IMR-90 (cell line): ENCODE measurements at regions not wholly inside any gene's neighbourhood (a gene's known extent, or its start where the extent isn't known, plus 50 kb on each side); places are given as distances from the start of the nearest gene placed in this dataset.

Experiments used
- ATAC-seq: fragments of 200-7000 bp; cut with Tn5 transposase; 2 replicates; pipeline ENCODE4 v1.9.1; 2020; ENCODE audit warnings: low read depth, mild to moderate bottlenecking, moderate library complexity
- BruUV-seq: library from RNA; stranded (reverse); fragments of 400-500 nt; replicated peaks from 2 replicates; lab custom pipeline; 2021; lab: Mats Ljungman, UMichigan
- CTCF ChIA-PET: fragments of 300-600 bp; formaldehyde crosslinking; extraction: SDS; loops from one replicate; lab custom pipeline; 2021; ENCODE audit warnings: antibody characterized with exemption; lab: Yijun Ruan, JAX
- POLR2A ChIA-PET: fragments of 300-600 bp; sonication (Branson Sonifier 250); formaldehyde crosslinking; loops from one replicate; lab custom pipeline; 2022; ENCODE audit warnings: antibody characterized with exemption; ENCODE audit not compliant: unreplicated experiment; lab: Charles Lee
- DNase-seq: peaks from one replicate; pipeline ENCODE4 v3.0.0; 2013
- H2AFZ ChIP-seq: replicated peaks from 2 replicates; pipeline ENCODE3; 2013; ENCODE audit warnings: low read length, mild to moderate bottlenecking; ENCODE audit not compliant: poor library complexity
- H2AK5ac ChIP-seq: 2 replicates; pipeline ENCODE4 v1.6.1; 2013; ENCODE audit warnings: low read depth, low read length, inconsistent platforms
- H2AK9ac ChIP-seq: replicated peaks from 2 replicates; pipeline ENCODE3; 2013; ENCODE audit warnings: mild to moderate bottlenecking, low read depth, low read length, moderate library complexity; ENCODE audit not compliant: poor library complexity
- H2BK120ac ChIP-seq: 2 replicates; pipeline ENCODE4 v1.6.1; 2013; ENCODE audit warnings: low read depth, low read length, inconsistent platforms
- H2BK15ac ChIP-seq: 3 replicates; pipeline ENCODE4 v1.6.1; 2013; ENCODE audit warnings: low read depth, low read length, inconsistent platforms
- H2BK20ac ChIP-seq: 2 replicates; pipeline ENCODE4 v1.6.1; 2013; ENCODE audit warnings: low read depth, mild to moderate bottlenecking, inconsistent platforms, low read length, moderate library complexity
- H2BK5ac ChIP-seq: 2 replicates; pipeline ENCODE4 v1.6.1; 2013; ENCODE audit warnings: mild to moderate bottlenecking, low read depth, low read length, inconsistent platforms; ENCODE audit not compliant: poor library complexity, severe bottlenecking
- H3K14ac ChIP-seq: replicated peaks from 2 replicates; pipeline ENCODE4 v1.6.1; 2013; ENCODE audit warnings: low read depth, low read length, inconsistent platforms
- H3K18ac ChIP-seq: 2 replicates; pipeline ENCODE4 v1.6.1; 2013; ENCODE audit warnings: low read depth, low read length, control low read depth
- H3K23ac ChIP-seq: 2 replicates; pipeline ENCODE4 v1.6.1; 2013; ENCODE audit warnings: low read depth, low read length, inconsistent platforms
- H3K27ac ChIP-seq: 2 replicates; pipeline ENCODE4 v1.5.1; 2013; ENCODE audit warnings: mild to moderate bottlenecking, control low read depth, low read length; ENCODE audit not compliant: insufficient read depth
- H3K27me3 ChIP-seq: 2 replicates; pipeline ENCODE4 v1.6.1; 2013; ENCODE audit warnings: low read length; ENCODE audit not compliant: control insufficient read depth, insufficient read depth
- H3K36me3 ChIP-seq: 2 replicates; pipeline ENCODE4 v1.6.1; 2013; ENCODE audit warnings: low read length, mixed read lengths; ENCODE audit not compliant: control insufficient read depth, insufficient read depth
- H3K4ac ChIP-seq: 2 replicates; pipeline ENCODE4 v1.6.1; 2013; ENCODE audit warnings: low read depth, low read length, inconsistent platforms
- H3K4me1 ChIP-seq: 2 replicates; pipeline ENCODE4 v1.6.1; 2013; ENCODE audit warnings: low read length, mixed read lengths; ENCODE audit not compliant: control insufficient read depth, insufficient read depth
- H3K4me2 ChIP-seq: 2 replicates; pipeline ENCODE4 v1.6.1; 2013; ENCODE audit warnings: low read depth, mild to moderate bottlenecking, control low read depth, low read length, moderate library complexity
- H3K4me3 ChIP-seq: 2 replicates; pipeline ENCODE4 v1.5.1; 2013; ENCODE audit warnings: low read depth, mild to moderate bottlenecking, control low read depth, low read length, moderate library complexity; ENCODE audit not compliant: insufficient read depth
- H3K56ac ChIP-seq: 2 replicates; pipeline ENCODE4 v1.6.1; 2013; ENCODE audit warnings: low read length, inconsistent platforms; ENCODE audit not compliant: insufficient read depth; ENCODE audit errors: extremely low read depth
- H3K79me1 ChIP-seq, 2 experiments: 2 replicates each; pipeline ENCODE4 v1.6.1; 2013; ENCODE audit warnings: low read length in 2 of 2, inconsistent platforms in 1 of 2, low read depth in 1 of 2
- H3K9ac ChIP-seq: 2 replicates; pipeline ENCODE4 v1.6.1; 2013; ENCODE audit warnings: low read depth, low read length, control low read depth
- H3K9me1 ChIP-seq: 2 replicates; pipeline ENCODE4 v1.6.1; 2013; ENCODE audit warnings: low read length, inconsistent platforms; ENCODE audit not compliant: insufficient read depth
- H3K9me3 ChIP-seq: 2 replicates; pipeline ENCODE4 v1.6.1; 2013; ENCODE audit warnings: low read length; ENCODE audit not compliant: control insufficient read depth, insufficient read depth
- H4K20me1 ChIP-seq: 2 replicates; pipeline ENCODE4 v1.6.1; 2013; ENCODE audit warnings: low read length, inconsistent platforms; ENCODE audit not compliant: insufficient read depth
- H4K5ac ChIP-seq: 2 replicates; pipeline ENCODE4 v1.6.1; 2013; ENCODE audit warnings: mild to moderate bottlenecking, low read depth, low read length, control low read depth
- H4K8ac ChIP-seq, 2 experiments: 2 replicates each; pipeline ENCODE4 v1.6.1; 2013; ENCODE audit warnings: low read depth in 2 of 2, low read length in 2 of 2, control low read depth in 1 of 2, inconsistent platforms in 1 of 2
- H4K91ac ChIP-seq: 2 replicates; pipeline ENCODE4 v1.6.1; 2013; ENCODE audit warnings: low read depth, low read length, inconsistent platforms; ENCODE audit not compliant: insufficient read depth
- BHLHE40 ChIP-seq: fragments of 150-350 bp; IDR thresholded peaks from 2 replicates; pipeline ENCODE4 v1.6.1; 2016; ENCODE audit warnings: mild to moderate bottlenecking, low read depth, low read length
- CEBPB ChIP-seq: IDR thresholded peaks from 2 replicates; pipeline ENCODE4 v1.6.1; 2012; ENCODE audit warnings: low read depth, low read length, improper control_type of control experiment
- FOS ChIP-seq: fragments of 150-350 bp; IDR thresholded peaks from 2 replicates; pipeline ENCODE4 v1.6.1; 2016; ENCODE audit warnings: low read depth, low read length
- MAZ ChIP-seq: IDR thresholded peaks from 2 replicates; pipeline ENCODE4 v1.6.1; 2012; ENCODE audit warnings: low read depth, mild to moderate bottlenecking, low read length, improper control_type of control experiment, moderate library complexity, borderline replicate concordance
- NFE2L2 ChIP-seq: fragments of 150-350 bp; IDR thresholded peaks from 2 replicates; pipeline ENCODE4 v1.6.1; 2016; ENCODE audit warnings: low read depth, mild to moderate bottlenecking, low read length
- SMC3 ChIP-seq: fragments of 150-350 bp; IDR thresholded peaks from 2 replicates; pipeline ENCODE4 v1.6.1; 2016; ENCODE audit warnings: low read depth, mild to moderate bottlenecking, antibody characterized with exemption, low read length, moderate library complexity
- WGBS, 2 experiments: methylation state at CpG; one replicate each; pipeline versions ENCODE4 v1.1.5 to v1.1.7; 2013; ENCODE audit warnings: missing lambda C conversion rate in 2 of 2; ENCODE audit not compliant: insufficient read length in 1 of 2; ENCODE audit errors: extremely low coverage in 2 of 2; 5-methylcytosine and 5-hydroxymethylcytosine counted together
- dilution Hi-C: fragments of 300-500 bp; cut with HindIII; formaldehyde crosslinking; loops from one replicate; pipeline ENCODE4 v1.14.3; 2018; ENCODE audit warnings: low sequenced_read_pairs; ENCODE audit not compliant: unreplicated experiment
- in situ Hi-C: fragments of 300-500 bp; cut with MboI; formaldehyde crosslinking; loops from 3 replicates; pipeline ENCODE4 v1.14.3; 2019; ENCODE audit warnings: low sequenced_read_pairs, inconsistent platforms, mixed read lengths
- intact Hi-C: fragments of 100-400 bp; cut with micrococcal nuclease; formaldehyde crosslinking; loops from 2 replicates; pipeline ENCODE4 v1.10.0; 2022
- TF ChIP-seq, protein P1 (sequence below): conservative IDR thresholded peaks from 2 replicates; pipeline ENCODE4 v1.5.1; 2012; ENCODE audit warnings: mild to moderate bottlenecking, low read depth, low read length, improper control_type of control experiment

DNA sequence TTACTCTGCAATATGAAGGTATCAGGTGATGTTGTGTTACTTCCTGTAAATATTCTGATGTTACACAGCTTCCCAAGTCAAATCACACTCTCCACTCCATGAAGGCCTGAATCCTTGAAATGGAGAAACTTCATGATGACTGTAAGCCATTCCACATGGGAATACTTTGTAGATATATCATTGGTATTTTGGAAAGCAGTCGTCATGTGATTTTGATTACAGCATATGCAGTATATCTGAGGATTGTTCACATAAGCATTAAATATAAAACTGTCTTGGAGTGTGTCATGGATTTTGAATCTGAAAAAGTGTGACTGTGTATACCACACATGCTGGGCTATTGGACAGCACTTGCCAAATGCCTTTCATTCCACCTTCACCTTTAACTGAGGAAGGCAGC is 118.3 kb upstream of the EXOC2 start:
- no peak overlapping the region for H3K14ac ChIP-seq
- H3K56ac ChIP-seq: no peak overlapping the region
- H4K91ac ChIP-seq: no peak overlapping the region
- POLR2A ChIA-PET: no interaction called here
- H4K20me1 ChIP-seq: no peaks in the 10 kb centered on the region
- H2AK9ac ChIP-seq: no peak overlapping the region
- no peak overlapping the region for H4K5ac ChIP-seq
- H3K4me1 ChIP-seq: no peaks in the 10 kb centered on the region
- no peak overlapping the region for H3K23ac ChIP-seq
- H2BK20ac ChIP-seq: no peak overlapping the region
- TF ChIP-seq BHLHE40 (no peak), MAZ (no peak), FOS (no peak), CEBPB (no peak), NFE2L2 (no peak), SMC3 (no peak)
- TF ChIP-seq, protein P1, sequence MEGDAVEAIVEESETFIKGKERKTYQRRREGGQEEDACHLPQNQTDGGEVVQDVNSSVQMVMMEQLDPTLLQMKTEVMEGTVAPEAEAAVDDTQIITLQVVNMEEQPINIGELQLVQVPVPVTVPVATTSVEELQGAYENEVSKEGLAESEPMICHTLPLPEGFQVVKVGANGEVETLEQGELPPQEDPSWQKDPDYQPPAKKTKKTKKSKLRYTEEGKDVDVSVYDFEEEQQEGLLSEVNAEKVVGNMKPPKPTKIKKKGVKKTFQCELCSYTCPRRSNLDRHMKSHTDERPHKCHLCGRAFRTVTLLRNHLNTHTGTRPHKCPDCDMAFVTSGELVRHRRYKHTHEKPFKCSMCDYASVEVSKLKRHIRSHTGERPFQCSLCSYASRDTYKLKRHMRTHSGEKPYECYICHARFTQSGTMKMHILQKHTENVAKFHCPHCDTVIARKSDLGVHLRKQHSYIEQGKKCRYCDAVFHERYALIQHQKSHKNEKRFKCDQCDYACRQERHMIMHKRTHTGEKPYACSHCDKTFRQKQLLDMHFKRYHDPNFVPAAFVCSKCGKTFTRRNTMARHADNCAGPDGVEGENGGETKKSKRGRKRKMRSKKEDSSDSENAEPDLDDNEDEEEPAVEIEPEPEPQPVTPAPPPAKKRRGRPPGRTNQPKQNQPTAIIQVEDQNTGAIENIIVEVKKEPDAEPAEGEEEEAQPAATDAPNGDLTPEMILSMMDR: no peak
- CTCF ChIA-PET: no interaction called here
- intact Hi-C loops (no loop called here), dilution Hi-C loops (no loop called here), in situ Hi-C loops (no loop called here)
- BruUV-seq: no TSS peak
- no peak overlapping the region for H3K9ac ChIP-seq
- no peak overlapping the region for H3K18ac ChIP-seq
- H3K9me1 ChIP-seq: no peaks in the 10 kb centered on the region
- no peak overlapping the region for H3K4me2 ChIP-seq
- no peak overlapping the region for H2BK5ac ChIP-seq
- H3K27ac ChIP-seq: no peak overlapping the region
- H2BK120ac ChIP-seq: no peak overlapping the region
- H3K27me3 ChIP-seq: no peaks in the 10 kb centered on the region; the same call in none of the 2 replicates
- H2AK5ac ChIP-seq: no peak overlapping the region
- H4K8ac ChIP-seq: no peak overlapping the region
- H3K36me3 ChIP-seq: no peaks in the 10 kb centered on the region
- H3K9me3 ChIP-seq: no peaks in the 10 kb centered on the region
- H3K79me1 ChIP-seq: no peaks in the 10 kb centered on the region
- H3K4me3 ChIP-seq: no peak overlapping the region
- WGBS, 2 experiments: no CpG with 5 or more reads among the region's 1 CpG
- ATAC-seq (no peak), DNase-seq (no peak)
- no peak overlapping the region for H3K4ac ChIP-seq
- H2BK15ac ChIP-seq: no peak overlapping the region
- H2AFZ ChIP-seq: no peak overlapping the region
